NCI-H2196 (cell line): ENCODE measurements at regions not wholly inside any gene's neighbourhood (a gene's known extent, or its start where the extent isn't known, plus 50 kb on each side); places are given as distances from the start of the nearest gene placed in this dataset.

ENCODE experiments used
- DNase-seq: peaks from one replicate; lab custom pipeline; 2025; ENCODE audit not compliant: unreplicated experiment; lab: John Stamatoyannopoulos, UW

DNA sequence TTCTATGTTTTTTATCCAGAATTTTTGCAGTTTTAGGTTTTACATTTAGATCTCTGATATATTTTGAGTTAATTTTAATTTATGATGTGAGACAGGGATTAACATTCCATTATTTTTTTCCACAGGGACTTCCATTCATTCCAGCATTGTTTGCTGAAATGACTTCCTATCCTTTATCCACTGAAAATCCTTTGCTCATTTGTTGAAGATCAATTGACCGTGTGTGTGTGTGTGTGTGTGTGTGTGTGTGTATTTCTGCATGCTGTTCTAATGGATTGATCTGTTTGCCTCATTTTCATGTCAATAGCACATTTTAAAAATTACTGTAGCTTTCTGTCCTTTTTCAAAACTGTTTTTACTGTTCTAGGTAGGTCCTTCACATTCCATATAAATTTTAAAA, 480.3 kb downstream of the DSC3 start:
- no peak for DNase-seq

DNA sequence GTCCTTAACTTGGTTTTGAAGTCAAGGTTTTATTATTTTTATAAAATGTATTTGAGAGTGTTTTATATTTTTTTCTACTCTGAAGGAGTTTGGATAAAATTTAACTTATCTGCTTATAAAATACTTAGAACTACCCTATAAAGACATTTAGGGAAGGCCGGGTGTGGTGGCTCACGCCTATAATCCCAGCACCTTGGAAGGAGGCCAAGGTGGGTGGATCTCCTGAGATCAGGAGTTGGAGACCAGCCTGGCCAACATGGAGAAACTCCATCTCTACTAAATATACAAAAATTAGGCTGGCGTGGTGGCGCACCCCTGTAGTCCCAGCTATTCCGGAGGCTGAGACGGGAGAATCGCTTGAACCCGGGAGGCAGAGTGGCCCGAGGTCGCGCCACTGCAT, 486.4 kb downstream of the DSC3 start:
- DNase-seq = no peak

- DNase-seq = no peak
Measured at GRCh38 chr18:30545393-30545792, 497.1 kb downstream of the DSC3 start.

DNA sequence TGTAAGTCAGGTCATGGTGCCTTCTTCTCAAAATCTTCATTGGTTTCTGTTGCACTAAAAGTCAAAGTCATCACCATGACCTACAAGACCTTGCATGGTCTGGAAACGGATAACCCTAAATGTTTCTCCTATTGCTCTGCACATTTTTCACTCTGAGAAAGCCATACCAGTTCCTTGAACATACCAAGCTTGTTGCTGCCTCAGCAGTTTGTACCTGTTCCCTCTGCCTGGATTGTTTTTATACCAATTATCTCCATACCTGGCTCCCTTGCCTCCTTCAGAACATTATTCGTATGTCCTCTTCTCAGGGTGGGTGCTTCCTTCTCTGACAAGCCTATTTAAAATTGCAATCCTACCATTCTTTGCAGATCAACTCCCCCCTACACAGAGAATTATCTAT, 498.4 kb downstream of the DSC3 start:
- DNase-seq = no peak

- DNase-seq = no peak
Measured at GRCh38 chr18:30533716-30534115, 508.8 kb downstream of the DSC3 start.

DNA sequence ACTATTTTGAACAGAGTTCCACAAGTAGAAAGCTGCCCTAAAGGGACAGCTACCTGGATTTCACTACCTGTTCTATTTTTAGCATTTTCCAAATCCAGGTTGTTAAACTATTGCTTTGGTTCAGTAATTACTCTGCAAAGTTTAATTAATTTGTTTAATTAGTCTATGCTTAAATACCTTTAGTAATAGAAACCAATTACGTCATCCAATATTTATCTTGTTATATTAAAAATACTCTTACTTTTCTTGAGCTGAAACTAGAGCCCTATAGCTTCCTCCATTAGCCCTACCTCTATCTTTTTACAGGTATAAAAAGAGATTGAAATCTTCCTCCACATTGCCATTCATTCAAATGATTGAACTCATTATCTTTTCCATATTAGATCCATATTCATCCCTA, 514.6 kb downstream of the DSC3 start:
- no peak for DNase-seq

DNA sequence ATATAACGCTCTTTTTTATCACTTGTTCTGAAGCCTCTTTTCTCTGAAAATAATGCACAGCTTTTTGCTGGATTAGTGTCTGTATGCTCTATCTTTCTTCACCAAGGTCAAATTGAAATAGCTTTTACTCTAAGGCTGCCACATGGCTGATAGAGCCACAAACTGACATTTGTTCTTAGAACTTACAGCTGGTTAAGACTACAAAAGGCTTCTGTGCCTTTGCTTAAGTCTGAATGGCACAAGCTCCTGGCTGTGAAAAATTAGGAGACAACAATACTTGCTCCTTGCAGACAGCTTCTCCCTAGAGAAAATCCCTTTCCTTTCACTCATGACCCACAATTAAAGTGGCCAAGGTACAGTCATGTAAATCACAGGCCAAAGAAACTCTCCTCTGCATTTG, 515.3 kb downstream of the DSC3 start:
- no peak for DNase-seq

- DNase-seq = no peak
Measured at GRCh38 chr18:30522288-30522929, 520.1 kb downstream of the DSC3 start.

GRCh38 chr18:30514059-30514458, 528.5 kb downstream of the DSC3 start:
- no peak for DNase-seq

DNA sequence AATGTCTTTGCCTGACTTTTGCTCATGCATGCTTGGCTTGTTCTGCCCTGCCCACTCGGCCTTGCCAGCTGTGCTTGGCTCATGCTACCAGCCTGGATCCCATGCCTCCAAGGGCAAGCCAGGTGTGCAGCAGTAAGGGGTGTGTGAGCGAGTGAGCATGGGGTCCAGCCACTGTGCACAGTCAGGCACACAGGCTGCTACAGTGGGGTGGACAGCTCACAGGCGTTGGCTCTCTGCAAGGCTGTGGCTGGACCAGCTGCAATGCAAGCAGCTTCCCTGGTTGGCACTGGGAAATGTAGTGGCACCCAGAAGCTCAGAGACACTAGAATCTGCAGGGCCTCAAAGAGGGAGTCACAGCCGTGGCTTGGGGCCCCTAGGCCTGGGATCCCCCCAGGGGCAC, 529.7 kb downstream of the DSC3 start:
- no peak for DNase-seq

DNA sequence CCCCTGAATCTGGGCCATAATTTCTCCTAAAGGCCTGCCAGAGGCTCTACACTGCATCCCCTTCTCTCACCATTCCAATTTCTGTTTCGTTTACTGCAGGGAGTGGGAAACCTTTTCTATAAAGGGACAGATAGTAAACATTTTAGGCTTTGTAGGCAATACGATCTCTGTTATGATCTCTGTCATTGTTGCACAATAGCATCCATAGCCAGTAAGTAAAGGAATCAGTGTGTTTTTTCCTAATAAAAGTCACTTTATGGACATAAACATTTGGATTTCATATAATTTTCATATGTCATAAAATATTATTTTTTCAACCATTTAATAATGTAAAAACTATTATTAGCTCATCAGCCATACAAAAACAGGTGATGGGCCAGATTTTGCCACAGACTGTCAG, 531.7 kb downstream of the DSC3 start:
- DNase-seq = no peak

DNA sequence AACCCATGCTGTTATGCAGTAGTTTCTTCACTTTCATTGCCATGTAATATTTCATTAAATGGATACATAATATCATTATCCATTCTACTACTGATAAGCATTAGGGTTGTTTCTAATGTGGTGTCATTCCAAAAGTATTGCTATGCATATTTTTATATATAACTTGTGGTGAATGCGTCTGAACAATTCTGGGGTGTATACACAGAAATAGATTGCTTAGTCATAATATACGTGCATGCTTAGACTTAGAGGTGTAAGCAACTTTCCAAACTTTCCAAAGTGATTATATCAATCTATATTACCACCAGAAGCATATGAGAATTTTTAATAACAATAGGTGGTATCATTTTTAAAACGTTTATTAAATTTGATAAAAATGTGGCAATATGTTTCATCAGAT, 540.9 kb downstream of the DSC3 start:
- no peak for DNase-seq

DNA sequence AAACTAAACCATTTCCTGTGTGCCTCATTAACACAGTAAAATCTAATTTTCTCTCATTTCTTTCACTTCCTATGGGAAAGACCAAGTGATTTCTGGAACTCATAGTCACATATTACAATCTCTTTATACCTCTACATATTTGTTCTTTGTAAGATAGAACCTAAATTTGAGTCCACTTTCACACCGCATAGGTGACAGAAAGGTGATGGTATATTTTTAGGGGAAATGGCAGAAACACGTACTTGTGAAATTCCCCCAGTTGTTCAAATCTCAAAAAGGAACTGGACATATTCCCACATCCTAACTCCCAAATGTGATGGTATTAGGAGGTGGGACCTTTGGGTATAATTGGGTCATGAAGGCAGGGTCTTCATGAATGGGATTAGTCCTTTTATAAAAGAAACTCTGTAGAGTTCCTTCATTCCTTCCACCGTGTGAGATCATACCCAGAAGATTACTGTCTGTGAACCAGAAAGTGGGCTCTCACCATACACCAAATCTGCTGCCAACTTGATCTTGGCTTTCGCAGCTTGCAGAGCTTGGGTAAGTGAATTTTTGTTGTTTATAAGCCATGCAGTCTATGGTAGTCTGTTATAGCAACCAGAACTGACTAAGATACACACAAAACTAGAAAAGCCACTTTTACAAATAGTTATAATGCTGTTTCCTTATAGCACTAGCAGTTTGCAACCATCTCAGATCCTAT, 542.1 kb downstream of the DSC3 start:
- DNase-seq = no peak

GRCh38 chr18:30499721-30500120, 542.8 kb downstream of the DSC3 start:
- DNase-seq = no peak

- no peak for DNase-seq
Measured at GRCh38 chr18:30492552-30493129, 549.9 kb downstream of the DSC3 start.

GRCh38 chr18:30491815-30492551, 550.6 kb downstream of the DSC3 start:
- DNase-seq = no peak

GRCh38 chr18:30489890-30490643, 552.5 kb downstream of the DSC3 start:
- no peak for DNase-seq

DNA sequence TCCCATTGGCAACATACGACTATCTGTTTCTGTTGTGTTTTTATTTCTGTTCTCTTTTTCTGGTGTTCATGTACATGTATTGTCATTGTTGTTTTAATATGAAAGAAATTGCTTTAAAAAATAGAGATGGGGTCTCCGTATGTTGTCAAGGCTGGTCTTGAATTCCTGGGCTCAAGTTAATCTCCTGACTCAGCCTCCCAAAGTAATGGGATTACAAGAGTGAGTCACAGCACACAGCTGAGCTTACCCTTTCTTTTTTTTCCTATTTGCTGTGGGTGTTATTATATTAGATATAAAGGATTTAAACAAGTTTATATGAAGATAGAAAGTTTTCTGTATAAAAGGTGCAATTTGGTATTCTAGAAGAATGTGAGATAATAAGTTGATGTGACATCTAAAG, 554.6 kb downstream of the DSC3 start:
- DNase-seq = no peak

DNA sequence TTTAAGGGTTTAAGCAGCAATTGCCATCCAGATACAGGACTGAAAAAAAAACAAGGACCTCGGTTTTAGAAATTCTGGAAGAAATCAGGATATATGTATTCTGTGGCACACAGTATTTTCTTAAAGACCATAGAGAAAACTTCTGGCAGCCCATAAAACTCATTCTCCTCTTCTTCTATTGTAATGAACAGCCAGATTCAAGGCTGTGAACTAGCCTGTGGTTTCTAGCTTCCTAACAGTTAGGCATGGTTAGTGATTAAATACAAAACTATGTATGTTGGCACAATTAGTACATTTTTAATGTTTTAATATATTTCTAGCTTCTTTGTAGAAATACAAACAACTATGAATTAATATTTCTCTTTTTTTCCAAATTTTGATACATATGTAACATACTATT, 555.7 kb downstream of the DSC3 start:
- no peak for DNase-seq

- no peak for DNase-seq
Measured at GRCh38 chr18:30485078-30485477, 557.5 kb downstream of the DSC3 start.

GRCh38 chr18:30481871-30482270, 560.7 kb downstream of the DSC3 start:
- no peak for DNase-seq
